GM12875 (cell line): ENCODE measurements at regions not wholly inside any gene's neighbourhood (a gene's known extent, or its start where the extent isn't known, plus 50 kb on each side); places are given as distances from the start of the nearest gene placed in this dataset.

ENCODE experiments used
- H3K4me3 ChIP-seq: one replicate; pipeline ENCODE4 v1.5.1; 2011; ENCODE audit warnings: low read depth, low read length, control low read depth
- TF ChIP-seq, protein P1 (sequence below): IDR thresholded peaks from 2 replicates; pipeline ENCODE4 v1.5.1; 2011; ENCODE audit warnings: low read depth, mild to moderate bottlenecking, control low read depth, inconsistent platforms, low read length, moderate library complexity, borderline replicate concordance; ENCODE audit not compliant: insufficient read depth

DNA sequence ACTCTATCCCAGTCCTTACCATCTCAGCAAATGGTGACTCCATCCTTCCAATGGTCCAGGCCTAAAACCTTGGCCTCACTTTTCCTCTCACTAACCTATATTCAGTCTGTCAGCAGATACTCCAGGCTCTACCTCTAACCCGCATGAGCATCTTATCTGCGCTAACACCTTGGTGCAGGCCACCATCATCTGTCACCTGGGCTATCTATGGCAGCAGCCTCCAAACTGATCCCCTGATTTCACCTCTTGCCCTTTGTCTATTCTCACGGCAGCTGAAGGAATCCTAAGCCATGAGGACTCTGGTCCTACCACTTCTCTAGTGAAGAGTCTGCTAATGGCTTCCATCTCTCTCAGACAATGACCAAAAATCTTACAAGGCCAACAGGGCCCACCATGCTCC lies 57.9 kb upstream of the CCL1 start:
- H3K4me3 ChIP-seq = no peak overlapping the region
- TF ChIP-seq, protein P1, sequence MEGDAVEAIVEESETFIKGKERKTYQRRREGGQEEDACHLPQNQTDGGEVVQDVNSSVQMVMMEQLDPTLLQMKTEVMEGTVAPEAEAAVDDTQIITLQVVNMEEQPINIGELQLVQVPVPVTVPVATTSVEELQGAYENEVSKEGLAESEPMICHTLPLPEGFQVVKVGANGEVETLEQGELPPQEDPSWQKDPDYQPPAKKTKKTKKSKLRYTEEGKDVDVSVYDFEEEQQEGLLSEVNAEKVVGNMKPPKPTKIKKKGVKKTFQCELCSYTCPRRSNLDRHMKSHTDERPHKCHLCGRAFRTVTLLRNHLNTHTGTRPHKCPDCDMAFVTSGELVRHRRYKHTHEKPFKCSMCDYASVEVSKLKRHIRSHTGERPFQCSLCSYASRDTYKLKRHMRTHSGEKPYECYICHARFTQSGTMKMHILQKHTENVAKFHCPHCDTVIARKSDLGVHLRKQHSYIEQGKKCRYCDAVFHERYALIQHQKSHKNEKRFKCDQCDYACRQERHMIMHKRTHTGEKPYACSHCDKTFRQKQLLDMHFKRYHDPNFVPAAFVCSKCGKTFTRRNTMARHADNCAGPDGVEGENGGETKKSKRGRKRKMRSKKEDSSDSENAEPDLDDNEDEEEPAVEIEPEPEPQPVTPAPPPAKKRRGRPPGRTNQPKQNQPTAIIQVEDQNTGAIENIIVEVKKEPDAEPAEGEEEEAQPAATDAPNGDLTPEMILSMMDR = no peak

DNA sequence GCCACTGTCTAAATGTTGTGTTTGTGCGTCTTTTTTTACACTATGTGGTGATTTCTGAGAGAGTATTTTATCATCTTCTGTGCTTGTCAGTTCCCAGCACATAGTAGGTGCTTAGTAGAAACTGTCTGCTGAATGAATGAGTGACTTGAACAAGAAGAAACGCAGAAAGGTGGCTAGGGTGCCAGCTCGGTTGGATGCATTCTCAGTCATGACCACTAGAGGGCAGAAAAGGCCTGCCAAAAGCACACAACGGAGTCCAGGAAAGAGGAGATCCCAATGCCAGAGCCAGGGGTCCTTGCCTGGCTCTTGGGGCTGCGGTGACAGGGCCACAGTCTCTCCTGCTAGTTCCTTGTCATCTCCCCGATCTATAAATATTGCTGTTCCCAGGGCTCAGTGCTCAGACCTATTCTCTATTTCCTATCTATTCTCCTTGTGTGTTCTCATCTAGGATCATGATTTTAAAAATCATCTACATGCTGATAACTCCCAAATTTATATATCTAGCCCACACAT lies 57.3 kb upstream of the CCL1 start:
- TF ChIP-seq, protein P1 = peak; percentile 89
- no peak overlapping the region for H3K4me3 ChIP-seq

DNA sequence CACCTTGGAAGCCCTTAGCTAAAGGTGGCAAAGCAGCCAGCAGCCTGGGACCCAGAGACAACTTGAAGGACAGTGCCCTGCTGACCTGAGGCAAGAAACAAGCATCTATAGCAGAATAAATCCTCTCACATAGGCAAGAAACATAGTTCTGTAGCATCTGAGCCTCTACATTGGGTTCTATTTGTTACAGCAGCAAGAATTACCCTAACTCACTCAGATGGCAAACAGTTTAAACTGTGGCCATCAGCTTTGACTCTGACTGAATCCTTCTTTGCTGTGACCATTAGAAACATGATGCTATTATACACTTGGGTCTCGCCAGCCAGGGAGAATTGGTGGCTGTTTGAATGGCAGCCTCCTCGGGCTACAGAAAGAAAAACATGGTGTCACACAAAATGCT lies 53.1 kb upstream of the CCL1 start:
- no peak overlapping the region for H3K4me3 ChIP-seq
- TF ChIP-seq, protein P1 = no peak

DNA sequence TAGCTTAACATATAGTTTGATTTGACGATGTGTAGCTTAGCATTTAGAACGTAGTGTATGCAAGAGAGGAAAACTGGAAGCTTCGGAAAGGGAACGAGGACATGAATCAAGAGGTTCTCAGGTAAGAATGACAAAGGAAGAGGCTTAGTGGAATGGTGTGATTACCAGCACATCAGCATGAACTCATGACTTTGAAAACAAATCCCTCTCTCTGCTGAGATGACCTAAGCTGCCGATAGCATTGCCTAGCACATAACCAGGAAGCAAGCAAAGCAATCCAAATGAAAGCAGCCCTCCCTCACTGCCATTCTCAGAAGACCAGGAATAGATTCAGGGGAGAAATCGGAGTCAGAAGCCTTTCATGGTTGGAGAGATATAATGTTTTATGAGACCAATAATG lies 51.3 kb upstream of the CCL1 start:
- TF ChIP-seq, protein P1 = no peak
- no peak overlapping the region for H3K4me3 ChIP-seq

DNA sequence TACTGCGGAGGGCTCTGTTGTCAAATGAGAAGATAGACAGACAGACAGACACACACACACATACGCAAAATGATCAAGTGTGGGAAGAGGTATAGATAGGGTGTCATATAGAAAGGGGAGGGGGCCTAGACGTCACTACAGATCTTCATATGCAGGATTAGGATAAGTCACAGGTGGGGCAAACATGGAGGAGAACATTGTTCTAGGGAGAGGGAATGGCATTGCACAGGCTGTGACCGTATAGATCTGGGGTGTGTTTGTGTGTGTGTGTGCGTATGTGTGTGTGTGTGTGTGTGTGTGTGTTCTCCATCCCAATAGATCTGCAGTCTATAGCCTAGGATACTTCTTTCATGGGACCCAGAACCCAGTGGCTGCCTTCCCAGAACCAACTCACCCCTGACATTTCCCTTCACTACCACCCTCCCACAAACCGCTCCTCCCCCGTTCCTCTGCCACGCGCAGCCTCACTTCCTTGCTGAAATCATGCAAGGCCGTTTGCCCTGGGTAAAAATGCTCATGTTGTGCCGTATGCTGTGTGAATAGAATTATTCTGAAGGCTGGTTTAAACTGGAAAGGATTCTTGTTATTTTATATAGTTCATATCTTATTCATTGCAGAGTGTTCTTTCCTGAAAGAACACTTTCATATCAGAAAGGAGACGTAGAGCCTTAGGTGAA lies 50.5 kb upstream of the CCL1 start:
- H3K4me3 ChIP-seq = no peak overlapping the region
- TF ChIP-seq, protein P1 = no peak

DNA sequence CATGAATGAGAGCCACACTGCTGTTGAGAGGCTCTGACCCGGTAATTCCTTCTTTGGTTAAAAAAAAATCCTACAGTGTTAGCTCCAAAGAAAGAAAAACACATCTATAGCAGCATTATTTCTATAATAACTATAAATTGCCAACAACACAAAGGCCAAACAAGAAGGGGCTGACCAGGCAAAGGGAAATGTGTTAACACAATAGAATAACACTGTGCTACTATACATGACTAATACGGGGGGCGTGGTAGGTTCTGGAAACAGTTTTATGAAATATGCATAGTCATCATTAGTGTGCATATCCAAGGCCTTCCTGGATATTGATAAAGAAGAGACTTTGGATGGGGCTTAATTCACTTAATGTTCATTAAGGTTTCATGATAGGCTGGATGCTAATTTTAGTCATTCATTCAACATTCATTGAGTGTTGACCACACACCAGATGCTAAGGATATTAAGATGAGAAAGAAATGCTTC lies 50.0 kb upstream of the CCL1 start:
- no peak overlapping the region for H3K4me3 ChIP-seq
- TF ChIP-seq, protein P1 = no peak
